ENCODE measurements at regions not wholly inside any gene's neighbourhood (a gene's known extent, or its start where the extent isn't known, plus 50 kb on each side); places are given as distances from the start of the nearest gene placed in this dataset.

DNA sequence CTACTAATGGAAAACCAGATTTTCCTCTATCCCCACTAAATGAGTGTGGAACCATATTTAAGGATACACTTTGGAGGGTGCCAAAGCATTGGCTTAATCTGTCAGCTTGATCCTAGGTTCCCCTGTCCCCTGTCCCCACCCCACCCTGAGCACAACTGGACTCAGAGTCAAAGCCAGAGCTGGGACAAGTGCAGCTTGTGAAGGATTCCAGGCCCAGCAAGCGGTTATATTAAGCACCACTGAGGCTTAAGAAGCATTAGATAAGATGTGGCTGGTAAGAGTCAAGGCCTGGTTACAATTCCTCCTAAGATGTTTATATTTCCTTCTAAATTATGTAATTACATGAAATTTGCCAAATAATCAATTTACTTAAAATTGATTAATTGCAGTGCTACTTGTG lies 350.0 kb upstream of the GATB start:
- TF ChIP-seq, protein P1, sequence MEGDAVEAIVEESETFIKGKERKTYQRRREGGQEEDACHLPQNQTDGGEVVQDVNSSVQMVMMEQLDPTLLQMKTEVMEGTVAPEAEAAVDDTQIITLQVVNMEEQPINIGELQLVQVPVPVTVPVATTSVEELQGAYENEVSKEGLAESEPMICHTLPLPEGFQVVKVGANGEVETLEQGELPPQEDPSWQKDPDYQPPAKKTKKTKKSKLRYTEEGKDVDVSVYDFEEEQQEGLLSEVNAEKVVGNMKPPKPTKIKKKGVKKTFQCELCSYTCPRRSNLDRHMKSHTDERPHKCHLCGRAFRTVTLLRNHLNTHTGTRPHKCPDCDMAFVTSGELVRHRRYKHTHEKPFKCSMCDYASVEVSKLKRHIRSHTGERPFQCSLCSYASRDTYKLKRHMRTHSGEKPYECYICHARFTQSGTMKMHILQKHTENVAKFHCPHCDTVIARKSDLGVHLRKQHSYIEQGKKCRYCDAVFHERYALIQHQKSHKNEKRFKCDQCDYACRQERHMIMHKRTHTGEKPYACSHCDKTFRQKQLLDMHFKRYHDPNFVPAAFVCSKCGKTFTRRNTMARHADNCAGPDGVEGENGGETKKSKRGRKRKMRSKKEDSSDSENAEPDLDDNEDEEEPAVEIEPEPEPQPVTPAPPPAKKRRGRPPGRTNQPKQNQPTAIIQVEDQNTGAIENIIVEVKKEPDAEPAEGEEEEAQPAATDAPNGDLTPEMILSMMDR (conservative IDR thresholded peaks at IDR 0.05; ENCODE audit: low read length), result no peak
- no peak for TF ChIP-seq EZH2phosphoT487 (IDR thresholded peaks at IDR 0.05; ENCODE audit: borderline replicate concordance, low read depth, low read length)

Data from OCI-LY7 (cell line).